ENCODE measurements at regions not wholly inside any gene's neighbourhood (a gene's known extent, or its start where the extent isn't known, plus 50 kb on each side); places are given as distances from the start of the nearest gene placed in this dataset.

DNA sequence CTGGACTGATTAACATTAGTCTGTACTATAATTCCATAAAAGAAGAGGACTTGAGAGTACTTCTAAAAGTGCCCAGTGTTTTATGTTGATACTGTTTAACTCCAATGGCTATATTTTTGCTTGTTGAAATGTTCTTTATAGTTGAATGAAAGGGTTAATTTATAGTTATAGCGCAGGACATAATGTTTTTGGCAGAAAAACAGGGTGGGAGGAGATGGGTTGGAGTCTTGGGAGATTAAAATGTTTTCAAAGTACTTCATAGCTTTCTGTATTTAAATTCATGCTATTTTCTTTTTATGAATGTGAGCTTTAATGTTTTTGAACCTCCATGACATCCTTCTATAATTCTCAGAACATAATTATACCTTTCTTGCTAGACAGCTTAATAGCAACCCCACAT is 108.2 kb downstream of the CNTN3 start:
- no peak for DNase-seq

DNA sequence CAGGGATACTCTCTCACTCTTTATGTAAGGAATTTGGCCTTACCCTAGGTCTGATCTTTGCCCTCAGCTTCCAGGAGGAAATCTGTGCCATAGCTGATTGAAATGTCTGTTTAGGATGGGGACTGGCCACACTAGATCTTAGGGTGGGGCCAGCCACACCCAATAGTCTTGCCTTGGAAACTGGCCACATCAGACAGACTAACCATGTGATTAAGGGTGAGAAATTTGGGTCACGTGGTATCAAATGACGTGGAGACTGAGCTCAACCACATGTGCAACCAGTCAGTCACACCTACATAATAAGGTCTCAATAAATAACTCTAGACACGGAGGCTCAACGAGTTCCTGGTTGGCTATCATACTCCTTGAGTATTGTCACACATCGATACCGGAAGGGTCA is 113.5 kb downstream of the CNTN3 start:
- DNase-seq, result no peak

DNA sequence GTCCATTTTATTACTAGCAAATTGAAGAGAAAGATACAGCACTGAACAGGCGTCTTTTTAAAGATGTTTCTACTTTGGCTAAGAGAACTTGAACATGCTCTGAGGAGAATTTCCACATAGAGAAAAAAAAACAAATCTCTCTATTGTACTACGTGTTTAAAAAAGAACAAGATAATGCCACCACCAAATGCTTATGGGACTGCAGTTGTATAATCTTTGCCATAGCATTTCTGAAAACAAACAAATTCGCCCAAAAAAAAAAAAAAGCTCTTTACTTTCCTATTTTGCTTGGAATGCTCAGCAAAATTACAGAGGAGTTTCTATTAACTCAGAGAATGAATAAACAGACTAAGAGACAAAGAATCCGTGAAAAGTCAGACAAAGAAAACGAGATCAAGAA is 114.2 kb downstream of the CNTN3 start:
- no peak for DNase-seq

DNA sequence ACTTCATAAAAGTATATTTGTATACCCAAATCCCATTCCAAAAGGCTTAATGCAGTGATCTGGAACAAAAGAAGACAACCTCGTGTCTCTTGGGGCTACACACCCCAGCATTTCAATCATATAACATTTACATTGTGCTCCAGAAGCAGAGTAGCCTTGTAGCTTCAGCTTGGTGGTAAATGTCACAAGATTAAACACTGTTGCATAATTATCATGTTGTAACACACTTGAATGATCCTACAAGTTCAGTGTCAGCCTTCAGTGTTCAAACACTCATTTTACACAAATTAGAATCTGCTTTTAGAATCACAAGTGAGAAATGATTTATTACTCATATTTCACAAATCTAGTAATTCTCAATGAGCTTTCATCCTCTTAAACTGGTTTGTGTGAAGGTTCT is 122.6 kb downstream of the CNTN3 start:
- DNase-seq, result no peak

DNA sequence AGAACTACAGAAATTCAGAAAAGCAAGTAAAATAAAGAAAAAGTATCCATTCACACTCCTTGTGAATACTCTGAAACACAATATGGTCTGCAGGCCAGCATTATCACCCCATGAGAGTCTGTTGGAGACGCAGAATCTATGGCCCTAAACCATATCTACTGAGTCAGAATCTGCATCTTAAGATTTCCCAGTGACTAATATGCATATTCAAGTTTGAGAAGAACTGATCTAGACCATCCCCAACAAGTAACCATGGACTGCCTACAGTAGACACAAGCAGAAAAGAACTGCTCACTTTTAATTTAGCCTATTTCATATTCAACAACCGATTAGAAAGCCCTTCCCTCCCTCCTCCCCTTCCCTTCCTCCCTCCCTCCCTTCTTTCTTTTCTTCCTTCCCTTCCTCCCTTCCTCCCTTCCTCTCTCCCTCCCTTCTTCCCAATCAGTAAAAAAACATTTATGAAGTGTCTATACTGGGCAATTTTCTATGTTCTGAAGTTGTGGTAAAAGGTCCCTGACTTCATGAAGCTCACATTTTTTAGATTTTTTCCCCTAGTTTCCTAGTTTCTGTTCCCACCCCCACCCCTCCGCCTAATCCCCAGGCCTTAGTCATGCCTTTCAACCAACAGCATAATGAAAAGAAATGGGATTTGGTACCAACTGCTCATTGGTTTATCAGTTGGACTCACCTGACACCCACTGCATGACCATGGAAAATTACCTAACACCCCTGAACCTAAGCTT is 125.2 kb downstream of the CNTN3 start:
- no peak for DNase-seq

DNA sequence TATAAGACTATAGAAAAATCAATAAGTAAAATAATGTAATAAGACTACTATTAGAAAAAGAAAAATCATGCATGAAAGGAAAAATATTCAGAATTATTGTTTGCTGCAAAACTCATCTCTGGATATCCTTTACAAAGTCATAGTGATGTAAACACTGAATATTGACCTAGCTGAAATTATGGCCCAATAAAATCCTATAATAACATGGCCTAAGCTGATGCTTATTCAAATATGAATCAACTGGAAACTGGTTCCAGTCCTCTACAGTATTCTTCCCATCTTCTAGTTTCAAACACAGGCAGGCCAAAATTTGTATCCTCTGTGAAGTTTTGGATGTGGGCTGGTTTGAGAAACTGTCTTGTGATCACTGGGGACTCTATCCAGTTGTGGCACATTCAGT is 134.5 kb downstream of the CNTN3 start:
- DNase-seq, result no peak

DNA sequence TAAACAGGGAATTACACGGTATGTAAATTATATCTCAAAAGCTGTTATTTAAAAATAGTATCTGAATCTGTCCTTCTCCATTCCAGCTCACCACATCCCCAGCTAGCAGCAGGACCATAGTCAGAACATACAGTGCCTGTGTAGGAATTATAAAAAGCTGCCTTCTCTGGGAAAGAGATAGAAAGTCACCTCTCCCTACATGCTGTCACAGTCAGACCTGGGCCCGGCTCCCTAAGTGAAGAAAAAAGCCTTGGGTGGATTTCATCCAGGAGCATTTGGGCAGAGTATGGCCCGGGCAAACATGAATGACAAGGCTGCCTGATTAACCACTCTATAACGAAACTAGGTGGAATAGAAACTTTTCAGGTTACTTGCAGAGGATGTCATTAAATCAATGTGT is 144.1 kb downstream of the CNTN3 start:
- no peak for DNase-seq

DNA sequence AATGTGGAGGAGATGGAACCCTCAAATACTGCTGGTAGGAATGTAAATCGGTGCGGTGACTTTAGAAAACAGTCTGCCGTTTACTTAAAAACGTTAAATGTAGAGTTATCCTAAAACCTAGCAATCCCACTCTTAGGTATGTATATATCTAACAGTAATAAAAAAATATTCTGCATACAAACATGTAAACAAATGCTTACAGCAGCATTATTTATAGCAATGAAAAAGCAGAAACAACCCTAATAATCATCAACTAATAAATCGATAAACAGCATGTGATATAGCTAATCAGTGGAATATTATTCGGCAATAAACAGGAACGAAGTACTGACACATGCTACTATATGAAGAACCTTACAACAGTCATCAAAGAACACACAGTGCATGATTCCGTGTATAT is 144.7 kb downstream of the CNTN3 start:
- no peak for DNase-seq

DNA sequence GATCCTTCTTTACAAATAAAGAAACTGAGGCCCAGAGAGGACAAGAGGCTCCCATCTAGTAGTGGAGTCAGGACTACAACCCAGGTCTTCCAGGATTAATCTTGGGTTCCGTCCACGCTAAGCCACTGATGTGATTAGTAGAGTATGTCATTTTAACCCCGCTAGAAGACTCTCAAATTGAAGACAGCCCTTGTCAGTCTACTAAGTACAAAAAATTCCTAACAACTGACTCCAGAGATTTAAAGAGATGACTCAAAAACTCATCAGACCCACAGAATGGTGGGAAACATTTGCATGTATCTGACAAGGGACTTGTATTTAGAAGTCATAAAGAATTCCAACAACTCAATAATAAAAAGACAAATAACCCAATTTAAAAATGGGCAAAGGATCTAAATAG is 145.3 kb downstream of the CNTN3 start:
- DNase-seq, result no peak

DNA sequence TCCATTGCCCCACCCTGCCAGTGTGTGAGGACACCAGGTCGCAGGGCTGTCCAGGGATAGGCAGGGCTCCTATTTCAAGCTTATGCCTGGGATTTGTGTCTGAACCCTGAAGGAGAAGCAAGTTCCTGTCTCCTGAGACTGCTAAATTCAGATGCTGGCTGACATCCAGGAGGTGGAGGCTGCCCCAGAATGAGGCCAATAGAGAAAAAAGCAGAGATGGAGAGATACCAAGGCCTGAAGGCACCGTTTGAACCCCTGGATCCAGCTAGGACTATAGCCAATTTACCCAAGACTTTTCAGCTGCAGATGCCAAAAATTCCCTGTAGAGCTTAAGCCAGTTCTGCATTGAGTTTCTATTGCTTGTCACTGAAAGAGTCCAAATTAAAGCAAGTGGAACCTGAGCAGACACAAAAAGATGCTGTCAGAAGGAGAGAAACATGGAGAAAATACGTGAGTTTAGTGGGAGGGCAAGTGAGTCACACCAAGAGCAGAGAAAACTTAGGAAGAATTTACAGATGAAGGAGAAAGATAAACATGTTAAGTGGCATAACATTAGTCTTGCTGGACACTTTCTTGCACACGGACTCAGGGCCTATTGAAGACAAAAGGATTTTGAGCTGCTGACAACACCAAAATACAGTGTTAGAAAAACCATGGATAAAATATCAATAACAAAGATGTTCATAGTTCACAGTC is 148.6 kb downstream of the CNTN3 start:
- DNase-seq, result no peak

DNA sequence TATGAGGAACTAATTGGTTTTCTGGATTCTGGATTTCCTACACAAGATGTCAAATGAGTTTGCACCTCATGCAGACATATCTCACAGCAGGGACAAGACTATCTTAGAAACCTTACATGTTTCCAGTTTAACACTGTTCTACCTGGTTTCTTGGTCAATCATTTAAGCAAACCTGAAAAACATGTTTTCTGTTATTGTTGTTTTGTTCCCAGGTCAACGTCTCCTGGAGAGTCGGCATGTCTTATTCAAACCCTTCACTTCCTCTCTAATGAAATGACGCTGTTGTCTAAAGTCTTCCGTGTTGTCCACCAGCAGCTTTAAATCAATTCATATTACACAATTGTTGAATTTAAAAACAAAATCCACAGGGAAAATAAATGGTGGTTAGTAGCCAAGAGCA is 150.9 kb downstream of the CNTN3 start:
- no peak for DNase-seq

DNA sequence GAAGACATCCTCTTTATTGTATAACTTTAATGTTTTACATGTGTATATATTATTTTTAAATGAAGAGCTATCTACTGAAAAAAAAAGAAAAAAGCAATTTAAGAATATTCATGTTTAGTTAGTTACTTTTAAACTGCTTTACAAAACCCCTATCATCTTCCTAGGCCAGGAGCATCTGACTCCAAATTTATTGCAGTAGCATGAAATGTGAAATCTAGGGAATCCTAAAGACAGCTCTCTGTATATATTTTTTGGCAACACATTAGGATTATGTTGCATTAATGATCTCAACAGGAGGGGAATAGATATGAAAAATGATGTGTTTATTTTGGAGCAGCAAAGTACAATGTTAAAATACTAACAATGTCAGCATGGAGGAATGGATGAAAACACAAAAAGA is 158.3 kb downstream of the CNTN3 start:
- DNase-seq, result no peak

DNA sequence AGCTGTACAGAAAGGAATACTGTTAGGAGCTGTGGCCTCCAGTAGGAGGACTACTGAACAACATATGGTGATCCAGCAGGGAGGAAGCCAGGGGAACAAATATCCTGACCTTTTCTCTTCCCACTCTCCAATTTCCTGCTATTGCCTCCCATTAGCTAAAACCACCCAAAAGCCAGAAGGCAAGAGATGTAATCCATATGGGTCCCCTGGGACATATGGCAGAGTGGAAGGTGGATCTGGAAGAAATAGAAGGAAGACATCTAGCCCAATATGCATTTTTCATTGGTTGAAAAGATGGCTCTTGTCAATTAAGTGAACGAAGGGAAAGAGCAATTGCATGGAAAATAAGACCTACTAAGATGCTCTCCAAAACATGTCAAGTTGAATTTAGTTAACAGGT is 167.2 kb downstream of the CNTN3 start:
- no peak for DNase-seq

DNA sequence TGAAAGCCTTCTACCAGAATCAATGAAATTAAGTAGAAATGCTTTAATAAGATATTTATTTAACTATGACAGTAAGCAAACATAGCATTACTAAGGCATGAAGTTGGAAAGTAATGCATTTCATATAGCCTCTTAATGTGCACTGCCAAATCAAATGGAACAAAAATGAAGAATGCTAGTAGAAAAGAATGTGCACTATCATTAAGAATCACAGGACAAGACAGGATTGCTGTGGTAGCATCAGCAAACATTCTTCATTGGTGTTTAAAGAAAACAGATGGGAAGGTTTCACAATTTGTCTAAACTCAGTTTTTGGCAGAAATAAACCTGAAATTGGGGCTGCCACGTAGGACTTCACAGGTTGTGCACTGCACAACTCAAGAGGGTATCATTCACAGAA is 168.9 kb downstream of the CNTN3 start:
- no peak for DNase-seq

DNA sequence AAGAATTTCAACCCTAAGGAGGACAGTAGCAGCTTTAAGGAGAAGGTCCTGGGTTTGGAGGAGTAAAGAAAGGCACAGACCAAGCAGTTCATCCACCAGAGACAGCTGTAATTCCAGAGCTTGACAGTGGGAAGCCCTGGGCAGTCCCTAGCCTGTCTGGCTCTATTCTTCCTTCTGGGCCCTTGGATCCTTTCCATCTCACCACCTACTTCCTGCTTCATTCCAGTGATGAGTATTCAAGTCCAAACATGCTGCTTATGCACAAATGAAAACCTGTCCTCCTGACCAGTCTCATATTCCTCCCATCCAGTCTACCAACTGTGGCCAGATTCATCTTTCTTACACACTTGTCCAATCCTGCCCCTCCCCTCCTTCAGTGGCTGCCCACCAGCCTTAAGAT is 171.4 kb downstream of the CNTN3 start:
- no peak for DNase-seq

DNA sequence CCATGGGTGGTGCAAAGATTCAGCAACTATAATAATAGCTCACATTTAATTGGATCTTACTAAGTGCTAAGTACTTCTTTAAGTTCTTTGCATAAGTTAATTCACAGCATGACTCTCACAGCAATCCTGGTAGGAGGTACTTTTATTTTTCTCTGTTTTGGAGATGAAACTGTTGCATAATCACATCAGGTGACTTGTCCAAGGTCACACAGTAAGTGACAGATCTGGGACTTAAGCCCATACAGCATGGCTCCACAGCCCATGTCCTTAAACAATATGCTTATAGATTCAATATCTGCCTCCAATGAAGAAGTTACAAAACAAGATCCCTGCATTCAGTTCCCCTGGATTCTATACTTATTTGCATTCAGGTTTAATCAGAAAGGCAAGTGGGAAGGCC is 171.8 kb downstream of the CNTN3 start:
- no peak for DNase-seq

DNA sequence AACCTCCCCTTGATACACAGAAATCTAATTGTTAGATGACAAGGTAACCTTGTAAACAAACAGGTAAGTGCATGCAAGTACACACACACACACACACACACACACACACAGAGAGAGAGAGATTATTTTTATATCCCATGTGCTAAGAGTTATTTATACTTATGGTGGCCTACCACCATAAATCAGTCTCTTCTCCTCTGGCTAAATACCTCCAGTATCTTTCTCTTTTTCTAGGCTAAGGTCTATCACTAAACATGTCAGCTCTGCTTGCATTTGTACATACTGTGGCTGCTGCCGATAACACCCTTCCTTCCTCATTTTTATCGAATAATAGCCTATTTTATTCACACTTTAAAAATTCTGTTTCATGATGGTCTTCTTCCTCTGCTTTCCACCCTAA is 172.4 kb downstream of the CNTN3 start:
- DNase-seq, result no peak

DNA sequence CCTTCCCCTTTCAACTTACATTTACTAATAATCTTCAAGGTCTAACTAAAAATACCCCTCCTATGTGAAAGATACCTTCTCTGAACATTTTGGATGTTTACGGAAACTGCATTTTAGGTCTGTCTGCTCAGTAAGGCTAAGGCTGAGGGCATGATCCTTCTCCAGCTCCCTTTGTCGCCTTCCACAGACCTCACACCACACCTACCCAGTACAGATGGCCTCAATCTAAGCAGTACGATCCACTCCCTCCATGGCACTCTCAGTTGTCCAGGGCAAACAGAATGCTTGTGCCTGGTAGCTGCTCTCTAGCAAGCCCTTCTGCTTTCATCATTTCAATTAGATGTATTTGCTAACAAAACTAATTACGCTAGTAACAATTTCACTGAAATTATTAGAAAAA is 178.3 kb downstream of the CNTN3 start:
- no peak for DNase-seq

DNA sequence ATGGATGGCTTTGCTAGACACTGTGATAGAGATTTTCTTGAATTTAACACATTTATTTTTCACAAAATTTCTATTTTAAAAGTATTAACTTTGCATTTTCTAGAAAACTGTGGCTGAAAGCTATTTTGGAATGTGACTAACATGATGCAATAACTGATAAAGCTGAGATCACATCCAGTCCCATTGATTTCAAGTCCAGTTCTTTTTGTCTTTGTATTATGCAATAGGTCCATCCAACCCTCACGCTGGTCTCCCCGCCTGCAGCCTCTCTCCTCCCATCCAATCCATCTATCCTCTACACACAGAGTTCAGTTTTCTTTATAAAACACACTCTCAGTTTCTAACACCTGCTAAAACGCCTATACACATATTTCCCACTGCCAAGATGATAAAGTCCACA is 178.8 kb downstream of the CNTN3 start:
- DNase-seq, result no peak

DNA sequence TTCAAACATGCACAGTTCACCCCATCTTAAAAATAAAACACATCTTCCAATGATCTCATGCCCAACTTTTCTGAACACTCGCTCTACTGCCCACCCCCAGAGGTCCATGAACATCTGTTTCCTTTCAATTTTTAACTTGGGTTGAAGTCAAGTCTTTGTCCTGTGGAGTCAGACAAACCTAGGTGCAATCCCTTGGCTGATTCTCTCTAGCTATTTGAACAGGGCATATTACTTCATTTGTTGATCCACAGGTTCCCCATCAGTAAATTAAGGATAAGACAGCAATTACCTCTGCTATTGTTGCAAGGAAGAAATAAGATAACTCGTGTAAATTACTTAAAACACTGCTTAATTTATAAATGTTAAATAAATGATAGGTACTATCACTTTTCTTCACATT is 180.1 kb downstream of the CNTN3 start:
- no peak for DNase-seq

DNA sequence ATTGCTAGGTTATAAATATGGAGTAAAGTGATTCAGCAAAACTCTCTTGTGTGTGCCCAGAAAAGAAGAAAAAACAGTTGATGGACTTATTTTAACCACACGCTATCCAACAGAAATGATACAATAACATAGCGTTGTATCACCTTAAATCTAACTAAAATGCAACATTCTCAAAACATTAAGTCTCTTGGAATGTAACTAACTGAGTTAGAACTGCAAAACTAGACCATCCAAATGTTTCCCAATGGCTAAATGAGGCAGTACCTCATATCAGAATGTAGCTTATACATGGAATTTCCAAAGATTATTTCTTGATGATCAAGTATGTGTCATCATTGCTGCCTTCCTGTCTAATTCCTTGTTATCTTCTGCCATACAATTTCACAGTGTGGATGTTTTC is 187.9 kb downstream of the CNTN3 start:
- no peak for DNase-seq

DNA sequence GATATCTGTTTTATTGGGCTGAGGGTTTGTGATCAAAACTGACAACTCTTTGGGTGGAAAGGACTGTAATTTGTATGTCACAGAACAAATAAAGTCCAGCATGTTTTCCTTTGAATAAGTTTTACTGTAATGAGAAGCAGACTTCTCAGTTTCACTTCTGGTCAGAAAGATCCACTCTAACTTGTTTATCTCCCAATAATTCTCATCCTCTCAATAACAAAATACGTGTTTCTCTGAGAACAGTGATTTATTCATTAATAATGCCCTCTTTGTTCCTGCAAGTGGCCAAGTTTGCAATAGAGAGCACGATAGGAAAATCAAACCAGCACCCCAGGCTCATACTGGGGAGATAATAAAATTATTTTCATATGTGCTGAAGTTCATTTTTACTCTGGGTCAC is 190.6 kb downstream of the CNTN3 start:
- no peak for DNase-seq

DNA sequence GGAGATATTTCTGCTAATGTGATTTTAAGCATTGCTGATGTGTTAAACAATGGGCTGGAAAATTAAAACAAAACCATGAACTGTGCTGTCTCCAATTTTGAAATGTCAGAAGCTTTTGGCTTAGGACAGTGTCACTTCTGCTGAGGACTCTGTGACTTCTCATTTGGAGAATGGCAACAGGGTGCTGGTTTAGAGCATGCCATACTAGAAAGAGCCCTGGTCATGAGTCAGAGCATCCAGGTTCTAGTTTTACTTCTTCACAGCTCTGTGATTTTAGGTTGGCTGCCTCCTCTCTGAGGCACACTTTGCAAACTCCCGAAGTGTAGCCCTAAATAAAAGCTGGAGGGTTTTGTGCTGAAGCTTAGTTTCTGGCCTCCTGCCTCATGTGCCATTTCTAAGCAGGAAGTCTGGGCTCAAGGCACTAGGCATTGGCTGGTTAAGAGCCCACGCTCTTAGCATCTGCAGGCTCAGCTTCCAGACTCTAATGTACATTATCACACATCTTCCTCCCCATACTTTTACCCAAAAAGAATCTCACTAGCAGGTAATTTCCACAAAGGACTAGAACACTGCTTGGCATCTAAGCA is 193.8 kb downstream of the CNTN3 start:
- DNase-seq, result no peak

DNA sequence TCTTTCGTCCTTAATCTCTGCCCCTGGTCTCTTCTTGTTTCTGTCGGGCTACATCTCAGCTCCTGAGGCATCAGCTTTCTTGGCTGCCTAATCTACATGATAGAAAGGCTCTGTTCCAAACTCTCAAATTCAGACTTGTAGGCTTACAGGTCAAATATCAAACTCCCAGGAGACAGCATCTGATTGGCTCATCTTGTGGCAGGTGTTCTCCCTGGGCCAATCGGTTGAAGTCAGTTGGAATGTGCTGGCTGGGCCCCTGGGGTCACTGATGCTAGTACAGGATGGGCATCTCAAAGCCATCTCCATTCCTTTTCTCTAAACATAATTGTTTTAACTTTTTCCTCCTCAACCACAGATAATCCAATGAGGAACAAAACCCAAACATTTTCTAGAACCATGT is 198.7 kb downstream of the CNTN3 start:
- no peak for DNase-seq
